ENCODE measurements at regions not wholly inside any gene's neighbourhood (a gene's known extent, or its start where the extent isn't known, plus 50 kb on each side); places are given as distances from the start of the nearest gene placed in this dataset.

DNA sequence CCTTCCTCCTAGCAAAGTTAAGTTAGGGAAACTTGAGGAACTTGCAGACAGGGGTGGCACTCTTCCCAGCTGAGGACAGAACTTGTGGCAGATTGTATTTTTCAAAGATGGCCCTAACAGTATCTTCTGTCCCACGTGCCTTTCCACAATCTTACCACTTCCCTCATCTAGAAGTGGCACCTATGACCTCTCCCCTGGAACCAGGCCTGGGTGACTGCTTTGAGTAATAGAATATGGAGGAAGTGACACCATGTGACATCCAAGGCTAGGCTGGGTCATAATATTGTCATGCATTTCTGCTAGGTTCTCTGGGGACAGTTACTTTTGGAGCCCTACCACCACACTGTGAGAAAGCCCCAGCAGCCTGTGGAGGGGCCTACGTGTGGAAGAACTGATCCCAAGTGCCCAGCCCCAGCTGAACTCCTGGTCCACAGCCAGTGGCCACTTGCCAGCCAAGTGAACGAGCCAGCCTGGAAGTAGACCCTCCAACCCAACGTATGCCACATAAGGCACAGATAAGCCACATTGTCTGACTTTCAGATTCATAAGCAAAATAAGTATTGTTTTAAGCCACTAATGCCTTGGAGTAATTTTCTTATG lies 193.7 kb downstream of the PTPN20 start:
- Histone ChIP-seq H3K9ac (ENCODE audit: low read depth in 1 of 2, low read length in 2 of 2) (no peak overlapping the region), H3K27me3 (ENCODE audit: control insufficient read depth in 4 of 4, insufficient read depth in 4 of 4, low read length in 3 of 4) (no peaks in the 10 kb centered on the region), H3K36me3 (ENCODE audit: control insufficient read depth in 4 of 4, insufficient read depth in 3 of 4, low read depth in 1 of 4, low read length in 3 of 4) (no peaks in the 10 kb centered on the region), H3K27ac (ENCODE audit: low read depth in 1 of 2, low read length in 2 of 2) (no peak overlapping the region), H3K4me3 (ENCODE audit: low read depth in 1 of 3, low read length in 3 of 3) (no peak overlapping the region), H3K4me1 (ENCODE audit: control insufficient read depth in 4 of 4, insufficient read depth in 4 of 4, low read length in 3 of 4) (no peaks in the 10 kb centered on the region), H3K9me3 (ENCODE audit: control insufficient read depth in 4 of 4, low read length in 3 of 4) (peaks cover 0 to 5% (median 0%) of the 10 kb centered on the region in 4 donors)
- 69% methylated on average over 4 of the region's 4 CpGs for WGBS
- no peak for DNase-seq (ENCODE audit: low spot score)
- TF ChIP-seq, protein P1, sequence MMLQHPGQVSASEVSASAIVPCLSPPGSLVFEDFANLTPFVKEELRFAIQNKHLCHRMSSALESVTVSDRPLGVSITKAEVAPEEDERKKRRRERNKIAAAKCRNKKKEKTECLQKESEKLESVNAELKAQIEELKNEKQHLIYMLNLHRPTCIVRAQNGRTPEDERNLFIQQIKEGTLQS (IDR thresholded peaks at IDR 0.05), result no peak
- TF ChIP-seq RXRA (IDR thresholded peaks at IDR 0.05), result peak in 1 of 2 donors; percentile 40

DNA sequence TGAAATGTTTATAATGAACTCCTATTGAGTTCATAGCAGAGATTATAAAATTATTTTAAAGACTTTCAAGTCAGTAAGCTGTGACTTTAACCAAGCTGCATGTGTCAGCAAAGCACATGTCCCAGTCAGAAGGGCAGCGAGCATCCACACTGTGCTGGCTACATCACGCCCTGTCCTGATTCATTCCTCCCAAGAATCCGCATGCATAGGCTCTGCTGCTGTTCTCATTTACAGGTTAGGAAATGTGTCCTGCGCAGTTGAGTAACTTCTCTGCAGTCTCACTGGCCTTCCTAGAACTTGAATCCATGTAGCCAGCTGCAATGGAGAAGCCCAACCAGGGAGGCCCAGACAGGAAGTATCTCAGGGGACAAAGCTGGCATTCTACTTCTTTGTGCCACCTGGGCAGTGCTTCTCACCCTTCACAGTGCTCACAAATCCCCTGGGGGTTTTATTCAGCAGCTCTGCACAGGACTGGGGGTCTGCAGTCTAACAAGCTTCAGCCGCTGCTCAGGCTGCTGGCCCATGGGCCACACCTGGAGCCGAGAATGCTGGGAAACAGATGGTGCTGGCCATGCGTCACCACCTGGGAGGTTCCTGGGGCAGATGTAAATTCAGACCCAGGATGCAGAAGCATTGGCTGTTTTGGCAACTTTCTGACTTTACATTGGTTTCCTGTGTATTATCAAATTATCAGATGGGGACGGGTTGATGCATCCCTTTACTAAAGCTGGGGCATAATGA lies 192.8 kb upstream of the GDF10 start:
- Histone ChIP-seq H3K4me1 (ENCODE audit: control insufficient read depth in 4 of 4, insufficient read depth in 4 of 4, low read length in 3 of 4) (no peaks in the 10 kb centered on the region), H3K9ac (ENCODE audit: low read depth in 1 of 2, low read length in 2 of 2) (no peak overlapping the region)

DNA sequence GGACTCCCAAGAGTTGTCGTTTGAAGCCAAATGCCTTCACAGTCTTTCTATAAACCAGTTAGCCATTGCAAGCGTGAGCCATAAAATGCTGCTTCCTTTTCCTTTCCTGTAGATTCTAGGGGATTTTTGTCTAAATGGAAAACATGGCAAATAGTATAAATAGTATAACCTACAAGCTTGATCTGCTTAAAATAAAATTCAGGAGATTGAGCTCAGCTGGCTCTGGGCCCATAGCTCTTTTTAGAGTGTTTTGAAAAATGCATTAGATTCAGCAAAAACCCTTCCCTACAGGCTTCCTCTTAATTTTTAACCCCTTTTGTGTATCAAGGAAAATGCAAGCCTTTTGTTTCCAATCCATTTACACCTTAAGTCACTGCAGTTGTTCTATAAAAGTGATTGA lies 190.1 kb upstream of the GDF10 start:
- H3K9ac ChIP-seq (ENCODE audit: low read depth in 1 of 2, low read length in 2 of 2), result no peak overlapping the region
- no peaks in the 10 kb centered on the region for H3K4me1 ChIP-seq (ENCODE audit: control insufficient read depth in 4 of 4, insufficient read depth in 4 of 4, low read length in 3 of 4)
- 66% methylated on average over 2 of the region's 2 CpGs for WGBS
- no peak for DNase-seq (ENCODE audit: low spot score)
- TF ChIP-seq GABPA (IDR thresholded peaks at IDR 0.05 in 1 of 2, conservative IDR thresholded peaks at IDR 0.05 in 1 of 2) (no peak), HNF4A (conservative IDR thresholded peaks at IDR 0.05) (no peak), RAD21 (IDR thresholded peaks at IDR 0.05) (no peak), NR2F2 (IDR thresholded peaks at IDR 0.05) (no peak)
- TF ChIP-seq, protein P2, sequence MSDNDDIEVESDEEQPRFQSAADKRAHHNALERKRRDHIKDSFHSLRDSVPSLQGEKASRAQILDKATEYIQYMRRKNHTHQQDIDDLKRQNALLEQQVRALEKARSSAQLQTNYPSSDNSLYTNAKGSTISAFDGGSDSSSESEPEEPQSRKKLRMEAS (IDR thresholded peaks at IDR 0.05), result no peak
- TF ChIP-seq, protein P3, sequence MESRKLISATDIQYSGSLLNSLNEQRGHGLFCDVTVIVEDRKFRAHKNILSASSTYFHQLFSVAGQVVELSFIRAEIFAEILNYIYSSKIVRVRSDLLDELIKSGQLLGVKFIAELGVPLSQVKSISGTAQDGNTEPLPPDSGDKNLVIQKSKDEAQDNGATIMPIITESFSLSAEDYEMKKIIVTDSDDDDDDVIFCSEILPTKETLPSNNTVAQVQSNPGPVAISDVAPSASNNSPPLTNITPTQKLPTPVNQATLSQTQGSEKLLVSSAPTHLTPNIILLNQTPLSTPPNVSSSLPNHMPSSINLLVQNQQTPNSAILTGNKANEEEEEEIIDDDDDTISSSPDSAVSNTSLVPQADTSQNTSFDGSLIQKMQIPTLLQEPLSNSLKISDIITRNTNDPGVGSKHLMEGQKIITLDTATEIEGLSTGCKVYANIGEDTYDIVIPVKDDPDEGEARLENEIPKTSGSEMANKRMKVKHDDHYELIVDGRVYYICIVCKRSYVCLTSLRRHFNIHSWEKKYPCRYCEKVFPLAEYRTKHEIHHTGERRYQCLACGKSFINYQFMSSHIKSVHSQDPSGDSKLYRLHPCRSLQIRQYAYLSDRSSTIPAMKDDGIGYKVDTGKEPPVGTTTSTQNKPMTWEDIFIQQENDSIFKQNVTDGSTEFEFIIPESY (IDR thresholded peaks at IDR 0.05), result no peak
- TF ChIP-seq, protein P4, sequence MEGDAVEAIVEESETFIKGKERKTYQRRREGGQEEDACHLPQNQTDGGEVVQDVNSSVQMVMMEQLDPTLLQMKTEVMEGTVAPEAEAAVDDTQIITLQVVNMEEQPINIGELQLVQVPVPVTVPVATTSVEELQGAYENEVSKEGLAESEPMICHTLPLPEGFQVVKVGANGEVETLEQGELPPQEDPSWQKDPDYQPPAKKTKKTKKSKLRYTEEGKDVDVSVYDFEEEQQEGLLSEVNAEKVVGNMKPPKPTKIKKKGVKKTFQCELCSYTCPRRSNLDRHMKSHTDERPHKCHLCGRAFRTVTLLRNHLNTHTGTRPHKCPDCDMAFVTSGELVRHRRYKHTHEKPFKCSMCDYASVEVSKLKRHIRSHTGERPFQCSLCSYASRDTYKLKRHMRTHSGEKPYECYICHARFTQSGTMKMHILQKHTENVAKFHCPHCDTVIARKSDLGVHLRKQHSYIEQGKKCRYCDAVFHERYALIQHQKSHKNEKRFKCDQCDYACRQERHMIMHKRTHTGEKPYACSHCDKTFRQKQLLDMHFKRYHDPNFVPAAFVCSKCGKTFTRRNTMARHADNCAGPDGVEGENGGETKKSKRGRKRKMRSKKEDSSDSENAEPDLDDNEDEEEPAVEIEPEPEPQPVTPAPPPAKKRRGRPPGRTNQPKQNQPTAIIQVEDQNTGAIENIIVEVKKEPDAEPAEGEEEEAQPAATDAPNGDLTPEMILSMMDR (IDR thresholded peaks at IDR 0.05; ENCODE audit: low read depth, low read length, missing input control), result no peak
- no peaks in the 10 kb centered on the region for H3K27me3 ChIP-seq (ENCODE audit: control insufficient read depth in 4 of 4, insufficient read depth in 4 of 4, low read length in 3 of 4)
- no peaks in the 10 kb centered on the region for H3K36me3 ChIP-seq (ENCODE audit: control insufficient read depth in 4 of 4, insufficient read depth in 3 of 4, low read depth in 1 of 4, low read length in 3 of 4)
- no peak overlapping the region for H3K4me3 ChIP-seq (ENCODE audit: low read depth in 1 of 3, low read length in 3 of 3)
- no peaks in the 10 kb centered on the region for H3K9me3 ChIP-seq (ENCODE audit: control insufficient read depth in 4 of 4, low read length in 3 of 4)
- H3K27ac ChIP-seq (ENCODE audit: low read depth in 1 of 2, low read length in 2 of 2), result no peak overlapping the region

More for the DNA sequence above, 192.8 kb upstream of the GDF10 start:
- TF ChIP-seq FOXA2 (IDR thresholded peaks at IDR 0.05) (no peak), HNF4A (conservative IDR thresholded peaks at IDR 0.05) (no peak), JUND (IDR thresholded peaks at IDR 0.05) (no peak), SP1 (IDR thresholded peaks at IDR 0.05) (no peak), RAD21 (IDR thresholded peaks at IDR 0.05) (no peak), GABPA (IDR thresholded peaks at IDR 0.05 in 1 of 2, conservative IDR thresholded peaks at IDR 0.05 in 1 of 2) (no peak), TAF1 (conservative IDR thresholded peaks at IDR 0.05) (no peak), FOXA1 (IDR thresholded peaks at IDR 0.05) (no peak), NR2F2 (IDR thresholded peaks at IDR 0.05) (no peak)
- TF ChIP-seq, protein P1 (IDR thresholded peaks at IDR 0.05), result no peak
- TF ChIP-seq, protein P2 (IDR thresholded peaks at IDR 0.05), result no peak
- WGBS, result 93% methylated on average over 8 of the region's 8 CpGs
- no peak overlapping the region for H3K4me3 ChIP-seq (ENCODE audit: low read depth in 1 of 3, low read length in 3 of 3)
- no peak overlapping the region for H3K27ac ChIP-seq (ENCODE audit: low read depth in 1 of 2, low read length in 2 of 2)
- DNase-seq (ENCODE audit: low spot score), result no peak
- H3K36me3 ChIP-seq (ENCODE audit: control insufficient read depth in 4 of 4, insufficient read depth in 3 of 4, low read depth in 1 of 4, low read length in 3 of 4), result no peaks in the 10 kb centered on the region
- peaks cover 0 to 5% (median 0%) of the 10 kb centered on the region in 4 donors for H3K9me3 ChIP-seq (ENCODE audit: control insufficient read depth in 4 of 4, low read length in 3 of 4)
- no peaks in the 10 kb centered on the region for H3K27me3 ChIP-seq (ENCODE audit: control insufficient read depth in 4 of 4, insufficient read depth in 4 of 4, low read length in 3 of 4)

Data from liver (tissue), 8 donors.